ENCODE measurements at regions not wholly inside any gene's neighbourhood (a gene's known extent, or its start where the extent isn't known, plus 50 kb on each side); places are given as distances from the start of the nearest gene placed in this dataset.

DNA sequence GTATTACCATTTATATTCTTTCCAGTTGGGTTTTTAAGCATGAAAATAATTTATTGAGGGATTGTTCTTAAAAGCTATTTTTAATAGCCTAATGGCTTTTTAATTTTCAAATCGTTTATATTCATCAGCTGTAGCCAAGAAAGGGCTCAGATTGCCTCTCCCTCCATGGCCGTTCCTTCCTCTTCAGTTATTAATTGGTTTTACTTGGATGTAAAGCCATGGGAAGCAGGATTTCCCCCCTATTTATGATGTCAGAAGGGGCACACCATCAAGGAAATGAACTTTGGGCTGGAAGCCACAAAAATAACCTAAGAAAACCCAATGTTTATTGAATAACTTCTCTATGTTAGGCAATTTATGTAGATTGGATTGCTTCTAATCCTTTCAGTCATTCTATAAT, 656.3 kb downstream of the TYW1 start:
- Mint-ChIP-seq H3K36me3 (ENCODE audit: low read depth, unreplicated experiment) (peaks cover 14% of the 10 kb centered on the region), H3K9me3 (ENCODE audit: unreplicated experiment) (peaks cover 38% of the 10 kb centered on the region), H3K4me3 (ENCODE audit: unreplicated experiment) (no peak overlapping the region), H3K27me3 (ENCODE audit: unreplicated experiment) (no peaks in the 10 kb centered on the region), H3K27ac (ENCODE audit: unreplicated experiment) (no peak overlapping the region), H3K4me1 (ENCODE audit: unreplicated experiment) (no peaks in the 10 kb centered on the region)
- no peak for DNase-seq (ENCODE audit: low spot score)
- TF ChIP-seq, protein P1, sequence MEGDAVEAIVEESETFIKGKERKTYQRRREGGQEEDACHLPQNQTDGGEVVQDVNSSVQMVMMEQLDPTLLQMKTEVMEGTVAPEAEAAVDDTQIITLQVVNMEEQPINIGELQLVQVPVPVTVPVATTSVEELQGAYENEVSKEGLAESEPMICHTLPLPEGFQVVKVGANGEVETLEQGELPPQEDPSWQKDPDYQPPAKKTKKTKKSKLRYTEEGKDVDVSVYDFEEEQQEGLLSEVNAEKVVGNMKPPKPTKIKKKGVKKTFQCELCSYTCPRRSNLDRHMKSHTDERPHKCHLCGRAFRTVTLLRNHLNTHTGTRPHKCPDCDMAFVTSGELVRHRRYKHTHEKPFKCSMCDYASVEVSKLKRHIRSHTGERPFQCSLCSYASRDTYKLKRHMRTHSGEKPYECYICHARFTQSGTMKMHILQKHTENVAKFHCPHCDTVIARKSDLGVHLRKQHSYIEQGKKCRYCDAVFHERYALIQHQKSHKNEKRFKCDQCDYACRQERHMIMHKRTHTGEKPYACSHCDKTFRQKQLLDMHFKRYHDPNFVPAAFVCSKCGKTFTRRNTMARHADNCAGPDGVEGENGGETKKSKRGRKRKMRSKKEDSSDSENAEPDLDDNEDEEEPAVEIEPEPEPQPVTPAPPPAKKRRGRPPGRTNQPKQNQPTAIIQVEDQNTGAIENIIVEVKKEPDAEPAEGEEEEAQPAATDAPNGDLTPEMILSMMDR (IDR thresholded peaks at IDR 0.05; ENCODE audit: unreplicated experiment), result no peak

DNA sequence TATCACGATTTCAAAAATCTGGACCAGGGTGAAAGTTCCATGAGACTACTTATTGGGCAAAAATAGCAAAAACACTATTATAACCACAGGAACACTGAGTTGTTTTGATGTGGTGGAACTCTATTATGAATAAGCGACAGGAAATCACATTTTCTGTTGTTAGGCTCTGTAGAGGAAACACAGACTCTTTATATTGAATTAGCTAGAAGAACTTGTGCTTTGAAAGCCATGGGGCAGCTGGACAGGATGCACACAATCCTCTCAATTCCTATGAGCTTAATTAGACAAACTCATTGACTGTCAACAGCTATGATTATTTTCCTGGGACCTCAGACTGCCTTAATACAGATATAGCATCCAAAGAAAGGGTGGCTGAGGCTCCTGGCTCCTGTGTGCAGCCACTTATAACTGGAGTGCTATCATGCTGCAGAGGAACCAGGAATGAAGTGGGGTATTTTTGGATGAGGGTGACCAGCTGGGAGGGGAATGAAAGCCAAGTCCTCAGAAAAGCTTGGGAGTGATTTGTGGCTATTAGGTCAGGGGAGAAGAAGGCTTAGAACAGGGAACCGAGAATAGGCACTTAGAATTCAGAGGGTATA, 657.3 kb downstream of the TYW1 start:
- no peak for DNase-seq (ENCODE audit: low spot score)
- TF ChIP-seq, protein P1 (IDR thresholded peaks at IDR 0.05; ENCODE audit: unreplicated experiment), result no peak
- Mint-ChIP-seq H3K27ac (ENCODE audit: unreplicated experiment) (no peak overlapping the region), H3K27me3 (ENCODE audit: unreplicated experiment) (no peaks in the 10 kb centered on the region), H3K4me1 (ENCODE audit: unreplicated experiment) (no peaks in the 10 kb centered on the region), H3K9me3 (ENCODE audit: unreplicated experiment) (peaks cover 30% of the 10 kb centered on the region), H3K36me3 (ENCODE audit: low read depth, unreplicated experiment) (peaks cover 8% of the 10 kb centered on the region), H3K4me3 (ENCODE audit: unreplicated experiment) (no peak overlapping the region)

DNA sequence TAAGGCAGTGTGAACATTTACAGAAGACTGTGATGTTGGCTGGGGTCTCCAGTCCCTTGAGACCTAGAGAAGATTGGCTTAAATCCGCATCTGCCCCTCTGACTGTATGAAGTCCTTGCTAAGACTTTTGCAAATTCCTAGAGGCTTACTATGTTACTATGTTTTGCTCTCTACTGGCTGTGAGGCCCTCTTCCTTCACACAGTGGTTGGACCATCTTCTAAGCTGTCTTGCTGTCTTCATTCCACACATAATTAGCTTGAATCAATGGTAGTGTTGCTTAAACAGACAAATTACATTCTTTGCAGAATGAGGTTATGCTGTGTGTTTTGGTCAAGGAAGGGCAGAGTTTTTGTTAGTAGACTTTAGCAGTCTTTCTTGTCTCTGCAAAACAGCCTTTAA, 658.0 kb downstream of the TYW1 start:
- Mint-ChIP-seq H3K9me3 (ENCODE audit: unreplicated experiment) (peaks cover 29% of the 10 kb centered on the region), H3K27ac (ENCODE audit: unreplicated experiment) (no peak overlapping the region), H3K36me3 (ENCODE audit: low read depth, unreplicated experiment) (peaks cover 8% of the 10 kb centered on the region), H3K27me3 (ENCODE audit: unreplicated experiment) (no peaks in the 10 kb centered on the region), H3K4me3 (ENCODE audit: unreplicated experiment) (no peak overlapping the region), H3K4me1 (ENCODE audit: unreplicated experiment) (no peaks in the 10 kb centered on the region)
- DNase-seq (ENCODE audit: low spot score), result no peak
- TF ChIP-seq, protein P1 (IDR thresholded peaks at IDR 0.05; ENCODE audit: unreplicated experiment), result no peak

DNA sequence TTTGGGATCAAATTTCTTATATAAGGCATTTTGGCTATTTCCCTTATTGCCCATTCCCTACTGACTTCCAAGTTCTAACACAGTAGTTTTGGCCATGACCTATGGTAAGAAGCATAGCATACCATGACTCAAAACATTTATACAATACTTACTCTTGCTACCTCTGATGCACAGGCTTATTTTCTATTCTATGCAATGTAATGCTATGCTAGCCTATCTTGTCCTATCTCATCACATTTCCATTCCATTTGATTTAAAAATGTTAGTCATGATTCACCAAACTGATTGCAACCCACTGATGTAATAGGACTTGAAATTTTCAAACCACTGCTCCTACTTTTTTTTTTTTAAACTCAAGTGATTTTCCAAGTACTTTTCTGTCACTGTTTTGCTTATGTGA, 658.5 kb downstream of the TYW1 start:
- Mint-ChIP-seq H3K27ac (ENCODE audit: unreplicated experiment) (no peak overlapping the region), H3K4me3 (ENCODE audit: unreplicated experiment) (no peak overlapping the region), H3K4me1 (ENCODE audit: unreplicated experiment) (no peaks in the 10 kb centered on the region), H3K27me3 (ENCODE audit: unreplicated experiment) (no peaks in the 10 kb centered on the region), H3K9me3 (ENCODE audit: unreplicated experiment) (peaks cover 29% of the 10 kb centered on the region), H3K36me3 (ENCODE audit: low read depth, unreplicated experiment) (peaks cover 8% of the 10 kb centered on the region)
- TF ChIP-seq, protein P1 (IDR thresholded peaks at IDR 0.05; ENCODE audit: unreplicated experiment), result no peak
- no peak for DNase-seq (ENCODE audit: low spot score)

DNA sequence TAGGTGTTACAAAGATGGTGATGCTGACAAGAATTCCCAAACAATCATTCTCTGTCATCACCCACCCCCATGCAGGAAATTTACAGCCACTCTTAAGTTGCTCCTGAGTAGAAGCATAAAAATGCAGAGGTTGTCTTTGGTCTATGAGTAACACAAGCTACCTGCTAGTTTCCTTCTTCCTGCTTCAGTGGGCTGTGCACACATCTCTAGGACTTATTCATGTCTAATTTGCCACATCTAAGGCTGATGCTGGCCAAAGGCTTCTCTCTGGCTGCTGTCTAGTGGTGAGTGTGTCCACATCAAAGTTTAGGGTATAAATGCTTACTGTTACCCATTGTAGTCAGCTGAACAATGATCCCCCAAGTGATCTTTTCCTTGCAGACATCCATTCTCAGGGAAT, 662.5 kb downstream of the TYW1 start:
- Mint-ChIP-seq H3K27ac (ENCODE audit: unreplicated experiment) (no peak overlapping the region), H3K36me3 (ENCODE audit: low read depth, unreplicated experiment) (peaks cover 8% of the 10 kb centered on the region), H3K4me1 (ENCODE audit: unreplicated experiment) (no peaks in the 10 kb centered on the region), H3K4me3 (ENCODE audit: unreplicated experiment) (no peak overlapping the region), H3K9me3 (ENCODE audit: unreplicated experiment) (peaks cover 30% of the 10 kb centered on the region), H3K27me3 (ENCODE audit: unreplicated experiment) (no peaks in the 10 kb centered on the region)
- TF ChIP-seq, protein P1 (IDR thresholded peaks at IDR 0.05; ENCODE audit: unreplicated experiment), result no peak
- DNase-seq (ENCODE audit: low spot score), result no peak
